ENCODE measurements at regions not wholly inside any gene's neighbourhood (a gene's known extent, or its start where the extent isn't known, plus 50 kb on each side); places are given as distances from the start of the nearest gene placed in this dataset.
"Not testable (repeated sequence)": the region's sequence is repeated elsewhere in the genome, so short reads cannot be mapped to it uniquely, and the experiment has no call there.

GRCh38 chr10:61040399-61041016, 96.5 kb upstream of the RHOBTB1 start:
- DNase-seq: no peak

DNA sequence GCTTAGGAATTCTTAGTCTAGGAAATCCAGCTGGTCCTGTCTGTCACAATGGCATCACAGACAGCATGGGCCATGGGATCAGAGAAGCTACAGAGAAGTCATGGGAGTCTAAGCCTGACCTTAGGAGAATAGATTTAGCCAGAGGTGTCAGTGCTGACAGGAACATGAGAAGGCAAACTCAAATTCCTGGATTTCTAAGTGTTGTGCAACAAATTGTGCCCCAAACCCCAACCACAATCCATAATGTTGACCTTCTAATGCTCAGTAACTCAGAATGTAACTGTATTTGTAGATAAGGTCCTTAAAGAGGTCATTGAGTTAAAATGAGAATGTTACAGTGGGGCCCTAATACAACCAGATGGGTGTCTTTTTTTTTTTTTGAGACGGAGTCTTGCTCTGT, 95.9 kb upstream of the RHOBTB1 start:
- DNase-seq: no peak

DNA sequence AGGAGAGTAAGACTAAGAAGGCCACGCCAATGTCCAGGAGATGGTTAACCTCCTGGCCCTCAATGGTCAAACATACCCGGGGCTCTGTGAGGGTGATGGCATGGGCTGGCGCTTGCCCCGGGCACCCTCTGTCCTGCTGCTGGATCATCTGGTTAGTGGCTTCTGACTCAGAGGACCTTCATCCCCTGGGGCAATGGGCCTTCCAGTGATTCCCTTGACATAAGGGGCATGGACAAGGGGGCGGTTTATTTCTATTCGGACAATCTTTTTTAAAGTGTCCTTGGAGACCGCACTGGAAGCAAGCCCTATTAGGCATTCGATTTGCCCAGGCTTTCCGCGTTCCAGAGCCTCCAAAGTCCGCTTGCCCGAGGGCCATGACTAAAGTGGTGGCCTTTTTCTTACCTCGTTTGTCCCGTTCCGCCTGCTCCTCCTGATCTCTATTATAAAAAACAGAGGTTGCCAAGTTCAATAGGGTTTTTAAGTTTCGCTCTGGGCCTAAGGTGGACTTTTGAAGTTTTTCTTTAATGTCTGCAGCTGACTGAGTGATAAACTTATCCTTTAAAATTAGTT, 93.4 kb upstream of the RHOBTB1 start:
- DNase-seq: not testable (repeated sequence)

GRCh38 chr10:61036148-61036547, 92.2 kb upstream of the RHOBTB1 start:
- DNase-seq: not testable (repeated sequence)

DNA sequence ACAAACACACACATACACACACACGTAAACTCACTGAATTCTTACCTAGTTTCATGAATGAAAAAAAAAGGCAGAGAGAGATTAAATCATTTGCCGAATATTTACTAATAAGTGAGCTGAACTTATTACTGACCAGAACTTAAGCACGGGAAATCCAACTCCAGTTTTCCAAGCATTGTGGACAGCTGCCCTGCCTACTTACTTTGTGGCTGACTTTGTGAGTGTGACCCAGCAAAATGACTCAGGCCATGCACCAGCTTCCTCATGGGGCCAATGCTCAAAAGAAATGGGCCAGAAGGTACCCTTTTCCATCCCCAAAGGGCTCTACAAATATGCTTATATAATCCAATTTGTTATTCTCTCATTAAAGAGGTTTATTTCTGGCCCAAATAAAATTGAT, 87.4 kb upstream of the RHOBTB1 start:
- DNase-seq: no peak

DNA sequence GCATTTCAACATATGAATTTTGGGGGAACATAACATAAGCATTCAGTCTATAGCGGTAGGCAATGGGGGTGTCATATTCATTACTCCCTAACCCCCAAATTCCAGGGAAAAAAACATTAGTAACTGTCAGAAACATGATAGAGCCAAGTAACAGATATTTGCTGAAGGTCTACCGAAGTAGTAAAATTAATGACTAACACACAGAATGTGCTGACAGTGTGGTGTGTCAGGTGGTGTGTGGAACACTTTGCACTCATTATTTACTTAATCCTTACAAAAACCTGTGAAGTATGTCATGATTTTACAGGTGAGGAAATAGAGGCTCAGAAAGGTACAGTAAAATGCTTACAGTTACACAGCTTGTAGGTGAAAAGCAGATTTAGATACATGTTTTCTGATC, 85.4 kb upstream of the RHOBTB1 start:
- DNase-seq: no peak

GRCh38 chr10:61028861-61029361, 84.9 kb upstream of the RHOBTB1 start:
- no peak for DNase-seq

GRCh38 chr10:61024856-61025201, 80.8 kb upstream of the RHOBTB1 start:
- DNase-seq: no peak

DNA sequence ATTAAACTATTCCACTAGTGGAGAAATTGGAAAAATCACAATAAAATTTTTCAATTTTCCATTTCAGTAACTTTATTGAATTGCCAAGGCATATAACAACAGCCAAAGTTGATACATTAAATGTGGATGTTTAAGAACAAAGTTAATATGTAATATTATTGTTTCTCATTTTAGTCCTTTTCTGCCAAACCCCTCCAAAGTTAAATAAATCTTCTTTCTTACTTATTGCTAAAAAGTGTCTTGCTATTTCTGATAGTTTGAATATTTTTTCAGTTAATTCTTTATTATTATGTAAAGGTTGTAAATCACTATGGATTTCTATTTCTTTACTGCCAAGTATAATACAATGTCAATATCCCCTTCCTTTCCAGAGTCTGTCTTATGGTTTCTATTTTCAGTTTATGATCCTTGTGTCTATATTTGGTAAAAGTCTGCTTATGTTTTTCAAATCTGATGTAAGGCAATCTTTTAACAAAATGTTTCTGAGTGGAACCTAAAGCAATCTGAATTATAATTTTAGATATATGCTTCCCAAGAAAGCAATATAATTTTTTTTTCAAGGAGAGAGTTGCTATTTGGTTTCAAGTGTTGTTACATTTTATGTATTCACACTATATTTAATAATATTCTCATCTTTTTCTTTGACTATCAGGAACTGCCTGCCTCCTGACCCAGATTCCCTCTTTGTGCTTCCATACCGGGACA, 80.3 kb upstream of the RHOBTB1 start:
- DNase-seq: no peak

- DNase-seq: no peak
Measured at GRCh38 chr10:61023053-61023452, 79.1 kb upstream of the RHOBTB1 start.

DNA sequence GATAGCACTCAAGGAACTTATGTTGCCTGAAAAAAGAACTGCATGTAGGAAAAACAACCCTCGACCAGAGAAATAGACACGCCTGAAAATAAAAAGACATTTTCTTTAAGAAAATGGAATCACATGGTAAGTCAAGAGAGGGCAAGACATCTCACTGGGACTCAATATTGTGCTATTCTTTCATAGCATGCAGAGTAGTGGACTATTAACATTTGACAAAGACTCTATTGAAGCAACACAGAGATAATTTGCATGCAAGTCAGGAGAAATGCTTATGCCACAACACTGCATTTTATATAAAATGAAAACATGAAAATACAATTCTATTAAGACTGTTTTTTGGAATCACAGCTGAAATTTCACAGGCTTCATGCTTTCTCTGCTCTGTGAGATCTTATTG, 77.9 kb upstream of the RHOBTB1 start:
- DNase-seq: no peak

DNA sequence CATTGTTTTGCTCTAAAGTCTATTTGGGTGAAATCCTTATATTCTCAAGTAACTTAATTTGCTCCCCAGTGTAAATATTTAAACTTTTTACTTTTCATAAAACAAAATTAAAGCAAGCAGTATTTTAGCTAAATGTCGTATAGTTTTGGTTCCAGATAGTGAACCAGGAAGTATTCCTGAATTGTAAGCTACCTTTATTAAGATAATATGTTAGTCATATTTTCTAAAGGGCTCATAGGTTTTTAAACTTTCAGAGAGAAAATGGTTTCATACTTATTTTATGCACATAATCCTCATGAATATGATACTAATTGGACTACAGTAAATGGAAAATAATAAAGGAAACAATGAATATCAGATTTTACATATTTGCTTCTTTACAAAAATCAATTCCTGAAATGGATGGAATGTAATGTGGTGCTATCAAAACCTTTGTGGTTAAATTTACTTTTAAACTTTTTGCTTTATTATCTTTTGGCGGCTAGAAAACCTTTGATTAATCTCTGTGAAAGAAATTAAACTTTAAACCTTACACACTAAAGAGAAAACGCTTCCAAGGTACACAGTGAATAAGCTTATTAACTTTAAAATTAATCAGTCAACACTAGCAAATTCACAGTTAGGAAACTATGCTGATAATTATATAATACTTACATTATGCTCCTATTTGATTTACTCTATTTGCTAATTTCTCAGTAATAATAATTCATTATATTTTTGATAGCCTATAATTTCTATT, 76.6 kb upstream of the RHOBTB1 start:
- no peak for DNase-seq

DNA sequence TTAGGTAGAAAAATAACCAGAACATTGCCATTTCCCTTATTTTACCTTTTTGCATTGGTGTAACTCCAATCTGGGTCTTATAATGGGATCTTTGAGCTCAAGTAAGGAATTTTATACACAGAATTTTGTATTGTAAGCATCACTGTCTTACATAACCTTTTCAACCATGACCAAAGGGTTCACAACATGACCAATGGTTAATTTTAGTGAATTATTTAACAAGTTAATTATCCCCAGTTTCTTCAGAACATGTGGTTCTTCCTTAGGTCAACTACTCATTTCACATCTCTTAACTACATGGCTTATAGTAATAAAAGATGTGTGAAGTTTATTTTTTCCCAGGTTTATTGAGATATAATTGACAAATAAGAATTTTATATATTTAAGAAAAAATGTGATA, 74.2 kb upstream of the RHOBTB1 start:
- DNase-seq: no peak

- no peak for DNase-seq
Measured at GRCh38 chr10:61016630-61017029, 72.6 kb upstream of the RHOBTB1 start.

GRCh38 chr10:61016007-61016406, 72.0 kb upstream of the RHOBTB1 start:
- no peak for DNase-seq

DNA sequence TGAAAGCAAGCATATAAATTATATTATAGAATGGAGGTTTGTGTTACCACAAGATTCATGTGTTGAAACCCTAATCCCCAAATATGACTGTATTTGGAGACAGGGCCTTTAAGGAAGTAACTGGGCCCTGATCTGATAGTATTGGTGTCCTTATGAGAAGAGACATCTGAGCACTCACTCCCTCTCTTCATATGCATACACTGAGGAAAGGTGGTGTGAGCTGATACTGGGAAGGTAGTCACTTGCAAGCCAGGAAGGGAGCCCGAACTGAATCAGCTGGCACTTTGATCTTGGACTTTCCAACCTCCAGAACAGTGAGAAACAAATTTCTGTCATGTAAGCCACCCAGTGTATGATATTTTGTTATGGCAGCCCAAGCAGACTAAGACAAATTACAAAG, 66.9 kb upstream of the RHOBTB1 start:
- DNase-seq: no peak

GRCh38 chr10:61003069-61003468, 59.1 kb upstream of the RHOBTB1 start:
- DNase-seq: not testable (repeated sequence)

DNA sequence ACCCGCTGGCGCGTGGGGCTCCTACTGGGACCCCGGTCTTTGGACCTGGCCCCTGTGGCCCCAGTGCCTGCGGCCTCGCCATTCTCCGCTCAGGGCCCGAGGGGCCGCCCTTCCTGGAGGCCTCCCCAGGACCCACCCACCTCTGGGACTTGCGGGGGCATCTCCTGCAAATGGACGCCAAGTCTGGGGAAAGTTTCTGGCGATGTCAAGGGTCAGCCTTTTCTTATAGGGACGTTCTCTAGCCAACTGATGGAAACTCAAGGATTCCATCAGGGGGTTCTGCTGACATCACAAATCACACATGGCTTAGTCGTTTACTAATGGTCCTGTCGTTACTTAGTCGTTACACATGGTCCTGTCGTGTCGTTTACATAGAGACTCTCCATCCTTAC, 57.7 kb upstream of the RHOBTB1 start:
- no peak for DNase-seq

- DNase-seq: peak; percentile 20
Measured at GRCh38 chr10:61000769-61001730, 57.1 kb upstream of the RHOBTB1 start.

DNA sequence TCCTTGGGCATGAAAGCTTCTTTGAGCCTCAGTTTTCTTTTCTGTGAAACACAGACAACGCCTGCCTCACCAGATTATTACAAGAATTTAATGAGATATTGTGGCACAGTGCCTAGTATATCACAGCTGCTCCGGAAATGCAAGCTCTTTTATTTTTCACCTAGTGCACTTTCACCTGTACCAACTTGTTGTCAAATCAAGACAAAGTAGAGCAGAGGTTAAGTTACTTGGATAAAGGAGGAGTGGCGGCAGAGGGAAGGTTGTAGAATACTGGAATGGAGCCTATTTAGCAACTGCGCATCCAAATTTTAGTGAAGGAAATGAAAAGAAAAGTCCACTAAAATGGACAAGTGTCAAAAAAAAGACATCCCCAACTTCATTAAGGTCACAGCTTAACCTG, 54.9 kb upstream of the RHOBTB1 start:
- DNase-seq: no peak

GRCh38 chr10:60994128-60994527, 50.1 kb upstream of the RHOBTB1 start:
- DNase-seq: no peak
